ENCODE measurements at regions not wholly inside any gene's neighbourhood (a gene's known extent, or its start where the extent isn't known, plus 50 kb on each side); places are given as distances from the start of the nearest gene placed in this dataset.
"Not testable (repeated sequence)": the region's sequence is repeated elsewhere in the genome, so short reads cannot be mapped to it uniquely, and the experiment has no call there.

DNA sequence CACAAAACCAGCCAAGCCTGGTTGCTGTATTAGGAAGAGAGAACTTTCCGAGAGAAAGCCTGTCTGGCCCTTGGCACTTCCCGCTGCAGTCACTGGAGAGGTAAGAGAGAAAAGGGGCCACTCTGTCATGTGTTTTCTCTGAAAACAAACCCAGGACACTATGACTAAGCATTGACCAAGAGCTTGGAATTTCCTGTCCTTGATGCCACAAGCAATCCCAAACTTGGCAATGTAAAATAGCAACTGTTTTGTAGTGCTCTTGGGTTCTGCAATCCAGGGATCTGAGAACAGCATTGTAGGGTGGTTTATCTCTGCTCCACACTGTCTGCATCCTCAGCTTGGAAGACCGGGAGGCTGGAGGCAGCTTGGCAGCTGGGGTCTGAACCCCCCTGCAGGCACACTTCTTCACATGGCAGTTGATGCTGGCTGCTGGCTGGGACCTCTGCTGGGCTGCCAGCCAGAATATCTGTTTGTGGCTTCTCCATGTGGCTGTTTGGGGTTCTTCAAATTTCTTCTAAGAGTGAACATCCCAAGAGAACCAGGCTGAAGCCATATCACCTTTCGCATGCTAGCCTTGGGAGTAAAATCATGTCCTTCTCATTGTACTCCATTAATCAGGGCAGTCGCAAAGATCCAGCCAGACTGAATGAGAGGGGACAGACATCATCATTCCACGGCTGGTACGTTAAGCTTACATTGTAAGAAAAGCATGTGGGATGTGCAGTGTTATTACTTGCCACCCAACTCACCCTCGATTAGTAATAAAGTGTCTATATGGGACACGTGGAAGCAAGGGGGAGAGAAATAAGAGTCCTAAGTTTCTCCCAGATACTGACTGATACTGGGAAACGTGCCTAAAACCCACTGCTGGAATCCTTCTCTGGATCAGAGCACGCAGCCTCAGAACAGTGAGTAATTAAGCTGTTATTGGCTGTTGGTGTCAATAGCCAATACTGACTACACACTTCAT is 537.4 kb upstream of the B3GAT1 start:
- in situ Hi-C loops (cut with HindIII; ENCODE audit: low sequenced_read_pairs): no loop called here

DNA sequence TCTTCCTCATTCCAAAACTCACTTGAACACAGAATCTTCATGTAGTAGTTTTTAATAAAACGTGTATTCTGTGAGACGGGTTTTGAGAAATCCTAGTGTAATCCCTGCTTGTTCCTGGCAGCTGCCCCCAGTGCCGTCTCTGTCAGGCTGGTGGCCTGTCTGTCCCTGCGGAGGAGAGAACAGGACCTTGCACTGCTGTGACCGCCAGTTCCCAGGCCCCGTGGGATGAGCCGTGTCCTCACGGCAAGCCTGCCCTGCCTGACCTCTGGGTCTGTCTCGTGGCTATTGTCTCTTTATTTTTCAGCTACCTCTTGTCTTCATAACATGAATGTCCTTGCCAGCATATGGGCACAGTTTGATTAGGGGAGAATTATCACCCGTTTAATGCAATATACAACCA is 535.5 kb upstream of the B3GAT1 start:
- in situ Hi-C loops (cut with HindIII; ENCODE audit: low sequenced_read_pairs): no loop called here

- in situ Hi-C loops (cut with HindIII; ENCODE audit: low sequenced_read_pairs): no loop called here
Observed at GRCh38 chr11:134945993-134946392, 534.0 kb upstream of the B3GAT1 start.

- in situ Hi-C loops (cut with HindIII; ENCODE audit: low sequenced_read_pairs): no loop called here
Observed at GRCh38 chr11:134944986-134945385, 532.9 kb upstream of the B3GAT1 start.

- in situ Hi-C loops (cut with HindIII; ENCODE audit: low sequenced_read_pairs): no loop called here
Observed at GRCh38 chr11:134944131-134944530, 532.1 kb upstream of the B3GAT1 start.

DNA sequence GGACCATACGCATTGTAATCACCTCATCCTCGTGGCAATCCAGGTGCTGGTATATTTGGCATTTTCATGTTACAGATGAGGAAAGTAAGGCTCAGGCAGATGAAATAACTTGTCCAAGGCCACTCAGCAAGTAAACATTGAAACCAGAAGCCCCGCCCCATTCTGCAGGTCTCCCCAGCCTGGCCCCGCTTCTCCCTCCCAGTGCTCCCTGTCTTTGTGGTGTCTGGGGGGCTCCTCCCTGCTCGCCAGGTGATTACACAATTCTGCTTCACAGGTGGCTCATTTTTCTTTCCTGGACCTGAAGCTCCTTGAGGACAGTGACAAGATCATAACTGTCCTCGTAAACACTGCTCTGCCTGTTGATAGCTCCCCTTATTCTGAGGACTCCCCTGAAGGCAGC is 531.5 kb upstream of the B3GAT1 start:
- in situ Hi-C loops (cut with HindIII; ENCODE audit: low sequenced_read_pairs): no loop called here

GRCh38 chr11:134942681-134943080 is 530.6 kb upstream of the B3GAT1 start:
- in situ Hi-C loops (cut with HindIII; ENCODE audit: low sequenced_read_pairs): no loop called here

- in situ Hi-C loops (cut with HindIII; ENCODE audit: low sequenced_read_pairs): not testable (repeated sequence)
Observed at GRCh38 chr11:134941936-134942600, 530.0 kb upstream of the B3GAT1 start.

GRCh38 chr11:134941326-134941725 is 529.3 kb upstream of the B3GAT1 start:
- in situ Hi-C loops (cut with HindIII; ENCODE audit: low sequenced_read_pairs): no loop called here

DNA sequence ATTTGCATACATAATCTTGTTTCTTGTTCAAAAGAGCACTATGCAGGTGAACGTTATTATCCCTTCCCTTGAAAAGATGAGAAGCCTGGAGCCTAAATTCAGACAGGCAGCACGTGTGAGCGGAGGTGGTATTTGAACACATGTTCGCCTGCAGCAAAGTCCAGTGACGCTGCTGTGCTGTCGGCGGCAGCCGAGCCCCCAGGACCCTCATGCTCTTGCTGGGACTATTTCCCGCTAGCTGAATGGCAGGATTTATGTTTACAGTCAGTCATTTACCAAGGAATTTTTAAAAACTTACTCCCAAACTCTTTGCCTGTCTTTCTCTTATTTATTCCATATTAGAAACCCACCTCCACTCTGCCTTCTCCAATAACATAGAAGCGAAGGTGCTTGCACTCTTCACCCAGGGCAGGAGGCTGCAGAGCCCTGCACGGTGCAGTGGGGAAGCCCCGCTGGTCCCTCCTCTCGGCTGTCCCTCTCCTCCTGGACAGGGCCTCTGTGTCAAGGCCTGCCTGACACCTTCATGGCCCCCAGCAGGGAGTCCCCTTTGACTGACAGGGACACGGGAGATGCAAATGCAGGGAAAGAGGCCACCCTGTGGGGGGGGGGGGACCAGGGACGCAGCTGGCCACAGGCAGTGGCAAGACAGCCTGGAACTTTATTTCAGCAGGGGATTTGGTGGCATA is 528.5 kb upstream of the B3GAT1 start:
- in situ Hi-C loops (cut with HindIII; ENCODE audit: low sequenced_read_pairs): no loop called here

DNA sequence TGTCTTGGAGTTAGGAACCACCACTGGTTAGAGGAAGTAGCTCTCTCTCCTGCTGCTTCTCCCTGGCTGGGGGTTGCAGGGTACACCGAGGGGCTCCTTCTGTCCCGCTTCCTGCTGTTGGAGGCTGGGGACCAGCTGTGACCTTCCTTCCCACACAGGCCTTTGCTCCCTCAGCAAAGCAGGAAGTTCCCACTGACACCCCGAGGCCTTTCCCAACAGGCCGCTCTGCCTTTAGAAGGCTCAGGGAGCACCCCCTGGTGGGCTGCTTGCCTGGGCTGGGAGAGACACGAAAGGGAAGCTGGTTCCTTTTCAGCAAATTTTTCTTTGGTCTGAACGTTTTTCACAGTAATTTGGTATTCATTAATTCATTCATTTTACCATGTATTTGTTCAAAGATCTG is 527.9 kb upstream of the B3GAT1 start:
- in situ Hi-C loops (cut with HindIII; ENCODE audit: low sequenced_read_pairs): no loop called here

DNA sequence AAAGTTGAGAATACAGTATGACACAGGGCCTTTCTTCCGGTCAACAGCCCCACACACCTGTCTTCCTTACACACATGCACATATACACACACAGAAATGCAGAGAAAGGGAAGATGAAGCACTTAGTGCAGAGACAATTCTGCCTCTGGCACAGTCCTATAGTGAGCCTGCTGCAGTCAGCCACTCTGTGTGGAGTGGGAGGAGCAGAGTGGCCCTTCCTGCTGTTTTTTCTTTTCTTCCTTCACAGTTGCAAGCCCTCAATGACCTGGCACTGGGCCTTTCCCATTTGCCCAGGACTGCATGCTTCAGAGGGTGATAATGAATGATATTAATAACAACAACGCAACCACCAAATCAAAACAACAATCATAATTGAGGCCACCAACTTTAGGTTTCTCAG is 527.0 kb upstream of the B3GAT1 start:
- in situ Hi-C loops (cut with HindIII; ENCODE audit: low sequenced_read_pairs): no loop called here

DNA sequence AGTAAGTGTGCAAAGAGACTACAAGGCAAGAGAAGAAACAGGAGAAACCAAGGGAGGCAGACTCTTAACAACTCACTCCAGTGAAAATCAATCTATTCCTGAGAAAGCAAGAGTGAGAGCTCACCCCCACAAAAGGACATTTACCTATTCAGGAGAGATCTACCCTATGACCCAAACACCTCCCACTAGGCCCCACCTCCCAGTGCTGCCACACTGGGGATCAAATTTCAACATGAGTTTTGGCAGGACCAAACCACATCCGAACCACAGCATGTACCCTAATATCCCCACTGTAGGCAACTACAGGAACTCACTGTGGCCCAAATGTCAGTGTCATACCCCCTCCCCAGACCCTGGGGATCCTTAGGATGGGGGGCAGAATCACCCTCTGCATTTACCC is 526.2 kb upstream of the B3GAT1 start:
- in situ Hi-C loops (cut with HindIII; ENCODE audit: low sequenced_read_pairs): no loop called here

GRCh38 chr11:134937193-134937592 is 525.2 kb upstream of the B3GAT1 start:
- in situ Hi-C loops (cut with HindIII; ENCODE audit: low sequenced_read_pairs): not testable (repeated sequence)

- in situ Hi-C loops (cut with HindIII; ENCODE audit: low sequenced_read_pairs): no loop called here
Observed at GRCh38 chr11:134932761-134933160, 520.7 kb upstream of the B3GAT1 start.

DNA sequence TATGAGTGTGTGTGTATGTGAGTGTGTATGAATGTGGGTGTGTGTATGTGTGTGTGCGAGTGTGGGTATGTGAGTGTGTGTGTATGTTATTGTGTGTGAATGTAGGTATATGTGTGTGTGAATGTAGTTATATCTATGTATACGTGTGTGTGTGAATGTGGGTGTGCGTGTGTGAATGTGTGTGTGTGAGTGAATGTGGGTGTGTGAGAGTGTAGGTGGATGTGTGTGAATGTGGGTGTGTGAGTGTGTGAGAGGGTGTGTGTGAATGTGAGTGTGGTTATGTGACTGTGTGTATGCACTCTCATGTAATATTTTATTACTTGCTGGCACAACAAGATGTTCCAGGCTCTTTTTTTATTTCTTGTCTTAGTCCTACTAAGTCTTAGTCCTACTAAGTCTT is 513.4 kb upstream of the B3GAT1 start:
- in situ Hi-C loops (cut with HindIII; ENCODE audit: low sequenced_read_pairs): no loop called here

GRCh38 chr11:134923441-134923840 is 511.4 kb upstream of the B3GAT1 start:
- in situ Hi-C loops (cut with HindIII; ENCODE audit: low sequenced_read_pairs): loop anchor here (5.0 kb wide), 1 partner anchor 41 kb away; no protein-coding TSS in a partner anchor

DNA sequence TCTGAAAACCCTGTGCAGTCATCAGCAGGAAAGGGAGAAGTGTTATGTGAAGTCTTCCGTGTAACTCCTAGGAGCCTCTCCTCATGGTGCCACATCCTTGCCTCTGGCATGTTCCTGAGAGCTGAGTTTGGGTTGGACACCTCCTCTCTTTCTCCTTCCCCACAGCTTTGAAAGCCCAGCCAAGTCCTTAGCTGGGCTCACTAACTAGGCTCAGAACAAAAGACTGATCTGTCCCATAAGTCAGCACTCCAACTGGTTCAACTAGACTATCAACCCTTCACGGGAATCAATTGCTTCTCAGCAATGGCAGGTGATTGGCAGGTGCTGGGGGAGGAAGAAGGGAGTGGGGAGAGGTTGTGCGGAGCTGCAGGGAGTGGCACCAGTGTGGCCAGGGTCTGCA is 509.9 kb upstream of the B3GAT1 start:
- in situ Hi-C loops (cut with HindIII; ENCODE audit: low sequenced_read_pairs): loop anchor here (5.0 kb wide), 1 partner anchor 40 kb away; no protein-coding TSS in a partner anchor

- in situ Hi-C loops (cut with HindIII; ENCODE audit: low sequenced_read_pairs): loop anchor here (5.0 kb wide), 1 partner anchor 39 kb away; no protein-coding TSS in a partner anchor
Observed at GRCh38 chr11:134920851-134921608, 509.0 kb upstream of the B3GAT1 start.

- in situ Hi-C loops (cut with HindIII; ENCODE audit: low sequenced_read_pairs): no loop called here
Observed at GRCh38 chr11:134916421-134917213, 504.6 kb upstream of the B3GAT1 start.
